HPDE6-E6E7 (cell line): ENCODE measurements at regions not wholly inside any gene's neighbourhood (a gene's known extent, or its start where the extent isn't known, plus 50 kb on each side); places are given as distances from the start of the nearest gene placed in this dataset.

Experiments
- DNase-seq: peaks from one replicate; pipeline ENCODE4 v3.0.0; 2011; ENCODE audit warnings: missing footprints; ENCODE audit errors: extremely low spot score

DNA sequence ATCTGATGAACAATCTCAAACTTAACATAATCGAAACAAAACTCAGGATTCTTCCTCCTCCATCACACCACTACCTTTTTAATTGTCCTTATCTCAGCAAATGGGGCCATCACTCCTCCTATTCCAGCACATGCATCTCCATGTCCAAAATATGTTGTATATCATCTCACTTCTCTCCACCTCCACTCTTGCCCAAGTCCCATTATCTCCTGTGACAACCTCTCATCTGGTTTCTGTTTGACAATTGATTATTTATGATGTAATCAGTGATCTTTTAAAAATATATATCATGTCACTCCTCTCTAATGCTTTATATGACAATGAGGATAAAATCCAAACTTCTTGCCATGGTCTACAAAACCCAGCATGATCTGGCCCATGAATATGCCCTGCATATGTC is 200.8 kb upstream of the HMGA2 start:
- DNase-seq = no peak

- no peak for DNase-seq
These were observed 199.7 kb upstream of the HMGA2 start for GRCh38 chr12:65624554-65625086.

- DNase-seq = no peak
These were observed 196.2 kb upstream of the HMGA2 start for GRCh38 chr12:65628061-65628460.

GRCh38 chr12:65630555-65630954 is 193.7 kb upstream of the HMGA2 start:
- no peak for DNase-seq

DNA sequence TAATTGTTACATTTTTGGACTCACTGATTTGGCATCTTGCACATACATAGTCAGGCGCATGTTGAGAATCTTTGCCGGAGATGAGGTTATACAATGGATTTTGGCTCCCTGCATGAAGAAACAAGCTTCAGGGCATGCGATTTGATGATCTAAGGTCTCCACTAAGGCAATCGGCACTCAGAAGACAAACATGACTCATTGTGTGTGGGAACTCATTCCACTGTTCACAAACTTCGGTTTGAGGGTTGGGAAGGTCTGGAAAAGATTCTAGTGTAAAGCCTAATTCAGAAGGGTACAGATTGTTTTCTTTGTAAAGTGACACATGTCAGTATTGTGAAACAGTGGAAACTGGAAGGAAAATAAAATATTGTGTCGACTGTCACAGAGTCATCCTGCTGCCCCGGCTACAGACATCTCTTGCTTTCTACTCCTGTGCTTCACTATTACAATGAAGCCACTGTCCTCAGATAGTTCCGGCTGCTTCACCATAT is 192.6 kb upstream of the HMGA2 start:
- peak; percentile 76 for DNase-seq

DNA sequence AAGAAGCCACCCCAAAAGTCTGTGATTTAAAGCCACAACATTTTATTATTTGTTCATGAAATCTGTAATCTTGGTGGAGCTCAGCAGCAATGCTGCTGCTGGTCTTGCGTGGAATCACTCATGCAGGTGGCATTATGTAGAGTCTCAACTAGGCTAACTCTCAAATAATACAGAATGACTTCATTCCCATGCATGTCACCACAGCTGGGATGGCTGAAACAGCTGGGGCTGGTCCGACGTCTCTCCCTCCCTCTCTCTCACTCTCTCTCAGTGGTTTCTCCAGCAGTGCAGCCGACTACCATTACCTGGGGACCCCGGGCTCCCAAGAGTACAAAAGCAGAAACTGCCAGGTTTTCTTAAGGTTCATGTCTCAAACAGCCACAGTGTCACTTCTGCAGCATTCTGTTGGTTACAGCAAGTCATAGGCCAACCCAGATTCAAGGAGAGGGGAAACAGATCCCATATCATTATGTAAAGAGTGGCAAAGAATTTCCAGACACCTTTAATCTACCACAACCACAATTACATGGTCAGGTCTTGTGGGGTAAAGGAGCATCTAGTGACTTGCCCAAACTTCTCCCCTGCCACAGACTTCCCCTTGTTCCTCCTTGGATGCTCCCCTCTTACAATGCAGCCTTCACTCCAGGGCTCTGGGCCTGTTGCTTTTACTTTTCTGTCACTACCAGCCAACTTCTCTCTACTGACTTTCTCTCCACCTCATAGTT is 192.0 kb upstream of the HMGA2 start:
- no peak for DNase-seq

- DNase-seq = no peak
These were observed 190.2 kb upstream of the HMGA2 start for GRCh38 chr12:65634061-65634460.

GRCh38 chr12:65634626-65635331 is 189.5 kb upstream of the HMGA2 start:
- no peak for DNase-seq

GRCh38 chr12:65636436-65636835 is 187.8 kb upstream of the HMGA2 start:
- no peak for DNase-seq

- no peak for DNase-seq
These were observed 187.1 kb upstream of the HMGA2 start for GRCh38 chr12:65637150-65637549.

DNA sequence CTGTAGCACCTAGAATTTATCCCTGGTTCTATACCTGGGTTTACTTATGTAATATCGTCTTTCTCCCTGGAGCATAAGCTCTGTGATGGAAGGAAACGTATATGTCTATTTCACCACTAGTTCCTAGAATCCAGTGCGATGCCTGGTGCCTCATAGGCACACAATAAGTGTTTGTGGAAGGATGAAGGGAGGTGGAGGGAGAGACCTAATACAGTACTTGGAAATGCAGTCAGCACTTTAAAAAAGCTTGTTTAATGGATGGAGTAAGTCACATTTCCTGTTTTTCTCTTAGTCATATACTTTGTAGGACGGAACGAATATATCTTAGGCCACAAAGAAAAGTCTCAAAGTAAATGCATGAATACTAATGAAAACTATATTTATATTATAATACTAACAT is 186.5 kb upstream of the HMGA2 start:
- no peak for DNase-seq

- DNase-seq = no peak
These were observed 186.0 kb upstream of the HMGA2 start for GRCh38 chr12:65638324-65638723.

DNA sequence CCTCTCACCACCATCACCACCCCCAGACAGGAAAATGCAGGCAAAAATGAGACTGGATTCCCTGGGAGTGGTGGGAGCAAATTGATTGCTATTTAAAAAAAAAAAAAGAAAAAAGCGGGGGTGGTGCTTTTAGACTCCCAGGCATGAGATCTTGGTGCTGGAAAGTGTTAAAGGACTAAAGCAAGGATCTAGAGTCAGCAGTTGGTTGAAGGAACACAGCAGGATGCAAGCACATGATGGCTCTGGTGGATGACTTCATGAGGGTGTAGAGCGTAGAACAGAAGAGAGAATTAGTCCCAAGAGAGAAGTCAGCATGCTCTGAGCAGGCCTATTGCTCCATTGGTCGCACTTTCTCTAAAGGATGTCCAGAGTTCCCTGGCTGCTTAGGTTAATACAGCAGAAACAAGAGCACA is 183.8 kb upstream of the HMGA2 start:
- DNase-seq = no peak

DNA sequence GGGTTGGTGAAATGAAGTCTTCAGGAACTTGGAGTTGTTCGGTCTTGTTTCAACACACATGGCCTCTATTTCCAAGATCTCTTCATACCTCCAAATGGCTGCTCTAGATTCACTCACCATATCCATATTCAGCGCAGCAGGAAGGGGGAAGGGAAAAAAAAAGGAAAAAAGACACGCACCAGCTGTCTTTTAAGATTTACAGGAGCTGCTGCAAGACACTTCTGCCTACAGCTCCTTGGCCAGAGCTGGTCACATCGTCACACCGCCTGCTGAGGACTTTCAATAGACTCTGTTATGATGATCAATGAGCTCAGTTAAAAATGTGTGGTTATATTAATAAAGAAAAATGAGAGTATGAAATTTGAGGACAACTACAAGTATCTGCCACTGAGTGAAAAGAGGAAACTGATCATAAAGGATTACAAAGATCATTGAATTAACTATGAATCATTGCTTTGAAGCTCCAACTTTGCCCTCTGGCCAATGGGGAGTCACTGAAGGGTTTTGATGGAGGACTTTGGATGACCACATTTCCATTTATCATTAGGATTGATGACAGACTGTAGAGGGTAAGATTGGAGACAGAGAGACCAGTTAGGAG is 182.1 kb upstream of the HMGA2 start:
- no peak for DNase-seq

DNA sequence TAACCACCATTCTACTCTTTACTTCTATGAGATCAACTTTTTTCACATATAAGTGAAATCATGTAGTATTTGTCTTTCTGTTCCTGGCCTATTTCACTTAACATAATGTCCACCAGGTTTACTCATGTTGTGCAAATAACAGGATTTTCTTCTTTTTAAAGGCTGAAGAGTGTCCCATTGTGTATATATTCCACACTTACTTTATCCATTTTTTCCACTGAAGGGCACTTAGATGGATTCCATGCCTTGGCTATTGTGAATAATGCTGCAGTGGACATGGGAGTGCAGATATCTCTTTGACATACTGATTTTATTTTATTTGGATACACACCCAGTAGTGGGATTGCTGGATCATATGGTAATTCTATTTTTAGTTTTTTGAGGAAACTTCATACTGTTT is 181.1 kb upstream of the HMGA2 start:
- no peak for DNase-seq

- DNase-seq = no peak
These were observed 180.5 kb upstream of the HMGA2 start for GRCh38 chr12:65643595-65644386.

- DNase-seq = no peak
These were observed 178.1 kb upstream of the HMGA2 start for GRCh38 chr12:65646127-65646643.

GRCh38 chr12:65647074-65647473 is 177.2 kb upstream of the HMGA2 start:
- no peak for DNase-seq

GRCh38 chr12:65648461-65648860 is 175.8 kb upstream of the HMGA2 start:
- DNase-seq = no peak

GRCh38 chr12:65649126-65649525 is 175.2 kb upstream of the HMGA2 start:
- DNase-seq = peak; percentile 77

DNA sequence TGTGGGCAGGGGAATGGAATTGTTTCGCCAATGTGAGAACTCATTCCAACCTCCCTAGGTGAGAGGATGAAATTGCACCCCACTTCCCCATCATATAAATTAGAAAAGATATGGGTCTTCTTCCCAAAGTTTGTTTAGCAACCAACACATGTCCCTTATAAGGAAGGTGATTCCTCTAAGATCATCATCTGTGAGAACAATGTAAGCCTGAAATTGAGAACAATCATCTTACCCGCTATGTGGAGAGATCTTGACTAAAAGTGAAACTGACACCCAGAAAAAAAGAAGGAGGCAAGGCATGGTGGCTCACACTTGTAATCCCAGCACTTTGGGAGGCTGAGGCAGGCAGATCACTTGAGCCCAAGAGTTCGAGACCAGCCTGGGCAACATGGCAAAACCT is 173.2 kb upstream of the HMGA2 start:
- no peak for DNase-seq

- no peak for DNase-seq
These were observed 171.0 kb upstream of the HMGA2 start for GRCh38 chr12:65653321-65653720.
